ENCODE measurements at regions not wholly inside any gene's neighbourhood (a gene's known extent, or its start where the extent isn't known, plus 50 kb on each side); places are given as distances from the start of the nearest gene placed in this dataset.

DNA sequence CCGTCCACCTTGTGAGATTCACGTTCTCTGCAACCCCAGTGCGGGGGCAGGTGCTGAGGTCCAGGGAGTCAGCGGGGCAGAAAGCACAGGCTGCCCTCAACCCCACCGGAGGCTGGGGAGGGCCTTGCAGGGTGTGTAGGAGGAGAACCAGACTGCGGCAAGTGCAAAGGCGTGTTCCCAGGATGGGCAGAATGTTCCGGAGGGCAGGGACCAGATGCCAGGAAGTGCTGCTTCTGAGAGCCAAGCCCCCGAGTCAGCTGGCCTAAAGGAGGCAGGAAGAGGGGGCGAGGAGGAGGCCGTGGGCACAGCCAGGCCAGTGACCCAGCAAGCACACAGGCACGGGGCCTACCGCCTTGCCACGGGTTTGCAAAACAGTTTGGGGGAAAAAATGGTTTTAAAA is 193.8 kb upstream of the AJAP1 start:
- TF ChIP-seq, protein P1, sequence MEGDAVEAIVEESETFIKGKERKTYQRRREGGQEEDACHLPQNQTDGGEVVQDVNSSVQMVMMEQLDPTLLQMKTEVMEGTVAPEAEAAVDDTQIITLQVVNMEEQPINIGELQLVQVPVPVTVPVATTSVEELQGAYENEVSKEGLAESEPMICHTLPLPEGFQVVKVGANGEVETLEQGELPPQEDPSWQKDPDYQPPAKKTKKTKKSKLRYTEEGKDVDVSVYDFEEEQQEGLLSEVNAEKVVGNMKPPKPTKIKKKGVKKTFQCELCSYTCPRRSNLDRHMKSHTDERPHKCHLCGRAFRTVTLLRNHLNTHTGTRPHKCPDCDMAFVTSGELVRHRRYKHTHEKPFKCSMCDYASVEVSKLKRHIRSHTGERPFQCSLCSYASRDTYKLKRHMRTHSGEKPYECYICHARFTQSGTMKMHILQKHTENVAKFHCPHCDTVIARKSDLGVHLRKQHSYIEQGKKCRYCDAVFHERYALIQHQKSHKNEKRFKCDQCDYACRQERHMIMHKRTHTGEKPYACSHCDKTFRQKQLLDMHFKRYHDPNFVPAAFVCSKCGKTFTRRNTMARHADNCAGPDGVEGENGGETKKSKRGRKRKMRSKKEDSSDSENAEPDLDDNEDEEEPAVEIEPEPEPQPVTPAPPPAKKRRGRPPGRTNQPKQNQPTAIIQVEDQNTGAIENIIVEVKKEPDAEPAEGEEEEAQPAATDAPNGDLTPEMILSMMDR (IDR thresholded peaks at IDR 0.05; ENCODE audit: insufficient read depth, low read depth, low read length), result no peak
- no peak for TF ChIP-seq EZH2 (IDR thresholded peaks at IDR 0.05; ENCODE audit: insufficient read depth, low read length)
